C4-2B (cell line): ENCODE measurements at regions not wholly inside any gene's neighbourhood (a gene's known extent, or its start where the extent isn't known, plus 50 kb on each side); places are given as distances from the start of the nearest gene placed in this dataset.

ENCODE experiments used
- H3K27ac ChIP-seq: fragments of 450-650 bp; 2 replicates; pipeline ENCODE4 v1.5.1; 2017
- ZFX ChIP-seq: fragments of 450-650 bp; IDR thresholded peaks from 2 replicates; pipeline ENCODE4 v1.6.1; 2017
- TF ChIP-seq, protein P1 (sequence below): fragments of 450-650 bp; conservative IDR thresholded peaks from 2 replicates; pipeline ENCODE4 v1.5.1; 2017; ENCODE audit warnings: mild to moderate bottlenecking

DNA sequence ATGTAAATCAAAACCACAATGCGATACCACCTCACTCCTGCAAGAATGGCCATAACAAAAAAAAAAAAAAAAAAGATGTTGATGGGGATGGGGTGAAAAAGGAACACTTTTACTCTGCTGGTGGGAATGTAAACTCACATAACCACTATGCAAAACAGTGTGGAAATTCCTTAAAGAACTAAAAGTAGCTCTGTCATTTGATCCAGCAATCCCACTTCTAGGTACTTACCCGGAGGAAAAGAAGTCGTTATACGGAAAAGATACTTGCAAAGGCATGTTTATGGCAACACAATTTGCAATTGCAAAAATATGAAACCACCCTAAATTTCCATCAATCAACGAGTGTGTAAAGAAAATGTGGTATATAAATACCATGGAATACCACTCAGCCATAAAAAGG is 205.0 kb downstream of the TENT4A start:
- H3K27ac ChIP-seq, result no peak overlapping the region
- no peak for TF ChIP-seq ZFX
- TF ChIP-seq, protein P1, sequence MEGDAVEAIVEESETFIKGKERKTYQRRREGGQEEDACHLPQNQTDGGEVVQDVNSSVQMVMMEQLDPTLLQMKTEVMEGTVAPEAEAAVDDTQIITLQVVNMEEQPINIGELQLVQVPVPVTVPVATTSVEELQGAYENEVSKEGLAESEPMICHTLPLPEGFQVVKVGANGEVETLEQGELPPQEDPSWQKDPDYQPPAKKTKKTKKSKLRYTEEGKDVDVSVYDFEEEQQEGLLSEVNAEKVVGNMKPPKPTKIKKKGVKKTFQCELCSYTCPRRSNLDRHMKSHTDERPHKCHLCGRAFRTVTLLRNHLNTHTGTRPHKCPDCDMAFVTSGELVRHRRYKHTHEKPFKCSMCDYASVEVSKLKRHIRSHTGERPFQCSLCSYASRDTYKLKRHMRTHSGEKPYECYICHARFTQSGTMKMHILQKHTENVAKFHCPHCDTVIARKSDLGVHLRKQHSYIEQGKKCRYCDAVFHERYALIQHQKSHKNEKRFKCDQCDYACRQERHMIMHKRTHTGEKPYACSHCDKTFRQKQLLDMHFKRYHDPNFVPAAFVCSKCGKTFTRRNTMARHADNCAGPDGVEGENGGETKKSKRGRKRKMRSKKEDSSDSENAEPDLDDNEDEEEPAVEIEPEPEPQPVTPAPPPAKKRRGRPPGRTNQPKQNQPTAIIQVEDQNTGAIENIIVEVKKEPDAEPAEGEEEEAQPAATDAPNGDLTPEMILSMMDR, result no peak

DNA sequence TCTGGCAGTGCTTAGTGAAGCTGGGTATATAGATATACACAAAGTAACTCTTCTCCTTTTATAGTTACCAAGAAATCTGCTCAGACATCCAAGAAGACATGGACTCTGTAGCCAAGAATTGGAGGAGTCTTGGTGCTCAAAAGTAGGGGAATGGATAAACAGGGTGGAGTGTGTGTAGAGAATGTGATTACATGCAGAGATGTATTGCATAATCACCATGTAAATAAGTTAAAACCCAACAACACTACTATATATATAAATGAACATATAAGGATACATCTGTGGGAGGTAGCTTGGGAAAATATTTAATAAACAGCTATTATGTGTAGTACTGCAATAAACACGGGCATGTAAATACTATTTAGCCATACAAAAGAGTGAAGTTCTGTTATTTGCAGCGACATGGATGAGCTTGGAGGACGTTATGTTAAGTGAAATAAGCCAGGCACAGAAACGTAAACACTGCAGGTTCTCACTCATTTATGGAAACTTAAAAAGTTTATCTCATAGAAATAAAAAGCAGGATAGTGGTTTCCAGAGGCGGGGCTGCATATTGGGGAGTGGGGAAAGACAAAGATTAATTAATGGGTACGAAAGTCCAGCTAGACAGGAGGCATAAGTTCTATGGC is 207.5 kb downstream of the TENT4A start:
- no peak for TF ChIP-seq ZFX
- TF ChIP-seq, protein P1, result no peak

DNA sequence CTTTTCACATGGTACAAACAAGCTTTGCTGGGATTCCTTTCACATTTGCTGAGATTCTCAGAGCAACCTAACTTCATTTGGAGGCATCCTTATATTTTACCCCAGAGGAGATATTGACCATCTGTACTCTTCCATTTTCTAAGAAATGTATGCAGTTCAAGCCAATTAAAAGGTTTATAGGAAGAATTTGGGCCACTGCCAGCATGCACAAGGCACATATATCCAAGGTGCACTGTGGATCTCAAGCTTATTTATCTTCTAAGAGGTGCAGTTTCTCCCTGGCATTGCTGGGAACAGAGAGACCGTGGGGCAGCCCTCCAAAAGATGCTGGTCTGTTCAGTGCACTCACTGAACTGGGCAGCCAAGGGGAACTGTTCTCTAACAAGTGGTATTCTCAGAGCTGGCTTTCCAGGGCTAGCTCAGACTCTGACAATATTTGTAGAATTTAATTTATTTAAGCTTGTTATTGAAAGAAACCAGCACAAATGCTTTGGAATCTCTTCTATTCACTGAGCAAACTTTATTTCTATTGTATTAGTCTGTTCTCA is 213.3 kb downstream of the TENT4A start:
- TF ChIP-seq ZFX, result no peak
- TF ChIP-seq, protein P1, result no peak

More for the DNA sequence above, 207.5 kb downstream of the TENT4A start:
- no peak overlapping the region for H3K27ac ChIP-seq

GRCh38 chr5:6936031-6936430 is 222.8 kb downstream of the TENT4A start:
- TF ChIP-seq ZFX, result no peak
- TF ChIP-seq, protein P1, result no peak
- H3K27ac ChIP-seq, result no peak overlapping the region

More for the DNA sequence above, 213.3 kb downstream of the TENT4A start:
- H3K27ac ChIP-seq, result no peak overlapping the region

GRCh38 chr5:6937677-6938076 is 224.4 kb downstream of the TENT4A start:
- no peak overlapping the region for H3K27ac ChIP-seq
- TF ChIP-seq ZFX, result no peak
- TF ChIP-seq, protein P1, result no peak

- H3K27ac ChIP-seq, result no peak overlapping the region
These were observed 228.4 kb downstream of the TENT4A start for GRCh38 chr5:6941631-6942030.

More at GRCh38 chr5:6941631-6942030, 228.4 kb downstream of the TENT4A start:
- no peak for TF ChIP-seq ZFX
- TF ChIP-seq, protein P1, result no peak
